Esophagus squamous epithelium (tissue), 4 donors: ENCODE measurements at regions not wholly inside any gene's neighbourhood (a gene's known extent, or its start where the extent isn't known, plus 50 kb on each side); places are given as distances from the start of the nearest gene placed in this dataset.

Experiments used
- POLR2A ChIP-seq, 4 donors: fragments of 450-650 bp; IDR thresholded peaks; one replicate each; pipeline ENCODE4 v1.6.1; 2017; ENCODE audit warnings: antibody characterized with exemption in 4 of 4, mild to moderate bottlenecking in 4 of 4, moderate library complexity in 3 of 4
- TF ChIP-seq, protein P1 (sequence below), 6 experiments: fragments of 450-650 bp in 4 of 6; fragments of 200-600 bp in 2 of 6; sonication (generic) in 2 of 6; IDR thresholded peaks; one replicate each; pipeline ENCODE4 v1.5.1; 2016 to 2019; ENCODE audit warnings: antibody characterized with exemption in 6 of 6, mild to moderate bottlenecking in 4 of 6, moderate library complexity in 4 of 6

DNA sequence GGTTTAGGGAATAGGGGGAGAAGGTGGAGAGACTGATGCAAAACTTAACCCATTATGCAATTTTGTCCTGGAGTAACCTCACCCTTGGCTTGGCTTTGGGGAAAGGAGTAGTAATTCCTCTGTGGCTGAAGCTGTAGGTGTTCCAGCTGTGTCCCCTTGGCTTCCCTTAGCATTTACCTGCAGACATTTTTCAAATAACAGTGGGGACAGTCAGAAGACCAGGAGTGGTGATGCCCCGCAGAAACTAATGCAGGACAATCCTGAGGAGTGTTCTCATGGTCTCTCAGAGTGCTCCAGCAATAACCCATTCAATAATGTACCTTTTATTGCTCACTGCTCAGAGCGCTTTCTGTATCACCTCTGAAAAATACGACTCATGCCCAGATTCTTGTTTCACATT is 282.1 kb downstream of the ZEB1 start:
- TF ChIP-seq, protein P1, sequence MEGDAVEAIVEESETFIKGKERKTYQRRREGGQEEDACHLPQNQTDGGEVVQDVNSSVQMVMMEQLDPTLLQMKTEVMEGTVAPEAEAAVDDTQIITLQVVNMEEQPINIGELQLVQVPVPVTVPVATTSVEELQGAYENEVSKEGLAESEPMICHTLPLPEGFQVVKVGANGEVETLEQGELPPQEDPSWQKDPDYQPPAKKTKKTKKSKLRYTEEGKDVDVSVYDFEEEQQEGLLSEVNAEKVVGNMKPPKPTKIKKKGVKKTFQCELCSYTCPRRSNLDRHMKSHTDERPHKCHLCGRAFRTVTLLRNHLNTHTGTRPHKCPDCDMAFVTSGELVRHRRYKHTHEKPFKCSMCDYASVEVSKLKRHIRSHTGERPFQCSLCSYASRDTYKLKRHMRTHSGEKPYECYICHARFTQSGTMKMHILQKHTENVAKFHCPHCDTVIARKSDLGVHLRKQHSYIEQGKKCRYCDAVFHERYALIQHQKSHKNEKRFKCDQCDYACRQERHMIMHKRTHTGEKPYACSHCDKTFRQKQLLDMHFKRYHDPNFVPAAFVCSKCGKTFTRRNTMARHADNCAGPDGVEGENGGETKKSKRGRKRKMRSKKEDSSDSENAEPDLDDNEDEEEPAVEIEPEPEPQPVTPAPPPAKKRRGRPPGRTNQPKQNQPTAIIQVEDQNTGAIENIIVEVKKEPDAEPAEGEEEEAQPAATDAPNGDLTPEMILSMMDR (IDR thresholded peaks at IDR 0.05), result no peak
- no peak for TF ChIP-seq POLR2A (IDR thresholded peaks at IDR 0.05)
